GM12878 (cell line): ENCODE measurements at regions not wholly inside any gene's neighbourhood (a gene's known extent, or its start where the extent isn't known, plus 50 kb on each side); places are given as distances from the start of the nearest gene placed in this dataset.

Source experiments
- ELK1 ChIP-seq: IDR thresholded peaks from 2 replicates; pipeline ENCODE4 v1.6.1; 2012; ENCODE audit warnings: low read depth, low read length, improper control_type of control experiment
- HCFC1 ChIP-seq: fragments of 150-350 bp; IDR thresholded peaks from 2 replicates; pipeline ENCODE4 v1.6.1; 2014; ENCODE audit warnings: low read length
- PRDM15 ChIP-seq: fragments of 450-650 bp; formaldehyde crosslinking; IDR thresholded peaks from 2 replicates; pipeline ENCODE4 v1.4.0; 2020; ENCODE audit warnings: mild to moderate bottlenecking, moderate library complexity
- USF2 ChIP-seq: IDR thresholded peaks from 2 replicates; pipeline ENCODE4 v1.6.1; 2011; ENCODE audit warnings: low read depth, low read length, improper control_type of control experiment, borderline replicate concordance
- TF ChIP-seq, protein P1 (sequence below): fragments of 450-650 bp; IDR thresholded peaks from 2 replicates; pipeline ENCODE4 v1.6.1; 2017; ENCODE audit warnings: mild to moderate bottlenecking, moderate library complexity

DNA sequence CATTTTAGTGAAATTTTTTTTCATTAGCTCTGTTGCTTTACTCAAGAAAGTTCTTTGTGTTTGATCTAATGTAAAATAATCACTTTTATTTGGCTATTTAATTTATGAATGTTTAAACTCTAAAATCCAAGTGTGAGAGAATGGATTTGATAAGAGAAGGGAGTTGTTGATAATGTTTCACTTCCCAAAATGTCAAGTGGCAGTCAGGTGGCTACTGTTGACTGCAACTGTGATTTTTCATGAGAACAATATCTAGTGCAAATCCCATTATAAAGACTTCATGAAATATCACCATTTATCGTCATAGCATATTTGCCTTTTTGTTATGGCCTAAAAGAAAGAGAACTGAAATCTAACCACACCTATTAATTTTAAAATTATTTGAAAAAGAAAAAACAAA is 118.3 kb upstream of the SNX2 start (continued):
- no peak for TF ChIP-seq ELK1
- TF ChIP-seq, protein P1, sequence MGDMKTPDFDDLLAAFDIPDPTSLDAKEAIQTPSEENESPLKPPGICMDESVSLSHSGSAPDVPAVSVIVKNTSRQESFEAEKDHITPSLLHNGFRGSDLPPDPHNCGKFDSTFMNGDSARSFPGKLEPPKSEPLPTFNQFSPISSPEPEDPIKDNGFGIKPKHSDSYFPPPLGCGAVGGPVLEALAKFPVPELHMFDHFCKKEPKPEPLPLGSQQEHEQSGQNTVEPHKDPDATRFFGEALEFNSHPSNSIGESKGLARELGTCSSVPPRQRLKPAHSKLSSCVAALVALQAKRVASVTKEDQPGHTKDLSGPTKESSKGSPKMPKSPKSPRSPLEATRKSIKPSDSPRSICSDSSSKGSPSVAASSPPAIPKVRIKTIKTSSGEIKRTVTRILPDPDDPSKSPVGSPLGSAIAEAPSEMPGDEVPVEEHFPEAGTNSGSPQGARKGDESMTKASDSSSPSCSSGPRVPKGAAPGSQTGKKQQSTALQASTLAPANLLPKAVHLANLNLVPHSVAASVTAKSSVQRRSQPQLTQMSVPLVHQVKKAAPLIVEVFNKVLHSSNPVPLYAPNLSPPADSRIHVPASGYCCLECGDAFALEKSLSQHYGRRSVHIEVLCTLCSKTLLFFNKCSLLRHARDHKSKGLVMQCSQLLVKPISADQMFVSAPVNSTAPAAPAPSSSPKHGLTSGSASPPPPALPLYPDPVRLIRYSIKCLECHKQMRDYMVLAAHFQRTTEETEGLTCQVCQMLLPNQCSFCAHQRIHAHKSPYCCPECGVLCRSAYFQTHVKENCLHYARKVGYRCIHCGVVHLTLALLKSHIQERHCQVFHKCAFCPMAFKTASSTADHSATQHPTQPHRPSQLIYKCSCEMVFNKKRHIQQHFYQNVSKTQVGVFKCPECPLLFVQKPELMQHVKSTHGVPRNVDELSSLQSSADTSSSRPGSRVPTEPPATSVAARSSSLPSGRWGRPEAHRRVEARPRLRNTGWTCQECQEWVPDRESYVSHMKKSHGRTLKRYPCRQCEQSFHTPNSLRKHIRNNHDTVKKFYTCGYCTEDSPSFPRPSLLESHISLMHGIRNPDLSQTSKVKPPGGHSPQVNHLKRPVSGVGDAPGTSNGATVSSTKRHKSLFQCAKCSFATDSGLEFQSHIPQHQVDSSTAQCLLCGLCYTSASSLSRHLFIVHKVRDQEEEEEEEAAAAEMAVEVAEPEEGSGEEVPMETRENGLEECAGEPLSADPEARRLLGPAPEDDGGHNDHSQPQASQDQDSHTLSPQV, result no peak
- TF ChIP-seq HCFC1, result no peak
- TF ChIP-seq PRDM15 (CRISPR knock-in tag), result no peak
- TF ChIP-seq USF2, result no peak
